HG03354 (cell line): ENCODE measurements at regions not wholly inside any gene's neighbourhood (a gene's known extent, or its start where the extent isn't known, plus 50 kb on each side); places are given as distances from the start of the nearest gene placed in this dataset.

Experiments
- ATAC-seq: cut with Tn5 transposase; IDR thresholded peaks from one replicate; pipeline ENCODE4 v1.9.1; 2021; ENCODE audit warnings: mild to moderate bottlenecking; ENCODE audit not compliant: unreplicated experiment, poor library complexity, severe bottlenecking

DNA sequence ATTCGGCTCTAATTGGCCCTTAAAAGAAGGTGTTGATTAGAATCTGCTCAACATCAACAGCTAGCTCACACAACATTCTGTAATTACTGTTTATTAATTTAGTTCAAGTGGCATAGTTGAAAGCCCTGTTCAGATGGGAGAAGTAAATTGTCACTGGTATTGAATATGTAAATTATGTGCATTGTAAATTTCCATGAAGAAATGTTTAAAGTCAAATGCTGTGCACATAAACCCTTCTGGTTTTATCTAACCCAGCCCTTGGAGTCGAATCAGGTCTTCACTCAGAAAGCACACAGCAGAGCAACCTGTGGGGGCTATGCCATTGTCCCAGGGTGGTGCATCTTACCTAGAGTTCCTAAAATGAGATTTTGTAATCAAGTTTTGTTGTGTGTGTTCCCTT, 65.4 kb upstream of the LMO4 start:
- ATAC-seq: no peak

DNA sequence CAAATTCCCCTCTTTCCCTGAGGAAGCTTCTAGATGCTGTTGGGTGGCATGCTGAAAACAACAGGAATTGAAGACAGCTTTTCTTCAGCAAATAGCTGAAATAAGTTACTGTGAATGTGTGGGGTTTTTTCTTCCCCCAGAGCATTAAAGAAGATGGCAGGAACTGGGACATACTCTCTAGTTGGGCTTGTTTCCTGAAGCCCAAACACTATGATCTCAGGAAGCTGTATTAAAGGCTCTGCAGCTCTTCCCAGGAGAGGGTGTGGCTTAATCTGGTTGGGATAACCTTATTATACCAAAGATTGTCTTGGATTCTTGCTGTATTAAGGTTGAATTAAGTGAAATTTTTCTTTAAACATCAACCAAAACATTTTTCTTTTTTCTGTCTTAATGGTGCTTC, 64.9 kb upstream of the LMO4 start:
- ATAC-seq: no peak

DNA sequence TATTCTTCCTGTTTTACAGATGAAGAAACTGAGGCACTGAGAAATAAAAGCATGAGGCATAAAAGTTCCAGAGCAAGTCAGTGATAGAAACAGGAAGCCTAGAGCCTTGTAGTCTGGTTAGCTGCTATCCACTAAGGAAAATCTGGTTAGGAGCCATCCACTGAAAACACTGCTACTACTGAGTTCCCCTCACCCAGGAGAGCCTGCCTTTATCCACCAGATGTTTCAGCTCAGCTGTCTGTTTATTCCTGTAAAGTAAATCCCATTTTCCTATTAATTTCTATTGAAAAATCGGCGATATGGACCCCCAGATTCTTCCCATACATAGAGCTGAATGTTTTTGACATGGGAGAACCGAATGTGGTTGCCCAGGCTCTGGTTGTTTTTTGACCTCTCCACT, 63.7 kb upstream of the LMO4 start:
- ATAC-seq: no peak

DNA sequence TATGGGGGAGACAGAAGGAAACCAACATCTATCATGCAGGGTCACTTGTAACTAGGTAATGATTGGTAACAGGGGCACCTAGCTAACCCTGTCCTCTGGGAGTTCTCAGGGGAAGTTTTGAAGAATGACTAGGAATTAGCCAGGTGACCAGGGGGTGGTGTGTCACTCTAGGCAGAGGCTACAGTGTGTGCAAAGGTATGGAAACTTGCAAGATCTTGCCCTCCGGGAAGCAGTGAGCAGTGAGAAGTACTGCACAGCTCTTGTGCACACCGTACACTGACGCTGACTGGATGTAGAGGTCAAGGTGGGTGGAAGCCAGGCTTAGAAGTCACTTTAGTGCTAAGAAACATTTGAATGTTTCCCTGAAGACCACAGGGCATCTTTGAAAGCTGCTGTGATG, 62.9 kb upstream of the LMO4 start:
- no peak for ATAC-seq

- ATAC-seq: no peak
These were observed 60.6 kb upstream of the LMO4 start for GRCh38 chr1:87268111-87268510.

- no peak for ATAC-seq
These were observed 58.8 kb upstream of the LMO4 start for GRCh38 chr1:87269921-87270320.

GRCh38 chr1:87273291-87273690, 55.4 kb upstream of the LMO4 start:
- no peak for ATAC-seq

- ATAC-seq: no peak
These were observed 53.8 kb upstream of the LMO4 start for GRCh38 chr1:87274851-87275250.

- ATAC-seq: no peak
These were observed 49.7 kb upstream of the LMO4 start for GRCh38 chr1:87278825-87279535.
